ENCODE measurements at regions not wholly inside any gene's neighbourhood (a gene's known extent, or its start where the extent isn't known, plus 50 kb on each side); places are given as distances from the start of the nearest gene placed in this dataset.

DNA sequence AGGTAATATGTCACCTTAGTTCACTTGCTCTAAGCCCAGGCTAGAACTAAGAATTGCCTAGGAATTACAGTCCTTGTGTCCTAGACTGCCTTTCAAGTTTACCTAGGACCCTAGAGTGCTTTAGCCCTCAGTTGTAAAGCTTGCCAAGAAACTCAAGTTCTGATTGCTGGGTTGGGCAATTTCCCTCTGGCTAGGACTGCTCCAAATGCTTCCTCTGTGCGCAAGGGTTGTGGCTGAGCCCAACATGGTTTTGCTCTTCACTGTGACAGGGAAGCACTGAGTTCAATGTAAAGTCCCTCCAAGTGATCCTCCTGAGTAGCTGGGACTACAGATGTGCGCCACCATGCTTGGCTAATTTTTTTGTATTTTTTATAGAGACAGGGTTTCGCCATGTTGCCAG lies 102.3 kb upstream of the NEK7 start:
- no peaks in the 10 kb centered on the region for H3K27me3 ChIP-seq (replicated peaks; ENCODE audit: insufficient read depth, low read depth, low read length, poor library complexity)
- no peaks in the 10 kb centered on the region for H3K4me1 ChIP-seq (ENCODE audit: insufficient read depth, low read length, poor library complexity, severe bottlenecking)
- intact Hi-C loops (cut with micrococcal nuclease; ENCODE audit: unreplicated experiment) = no loop called here
- no peaks in the 10 kb centered on the region for H3K36me3 ChIP-seq (ENCODE audit: insufficient read depth, low read length, poor library complexity, severe bottlenecking)
- no peak overlapping the region for H3K4me3 ChIP-seq (ENCODE audit: low read depth, low read length, poor library complexity, severe bottlenecking)
- no peaks in the 10 kb centered on the region for H3K9me3 ChIP-seq (ENCODE audit: low read depth, low read length, poor library complexity, severe bottlenecking)
- POLR2A ChIA-PET (ENCODE audit: low non-redundant PET) = no interaction called here
- CTCF ChIA-PET = no interaction called here
- no TSS peak for BruUV-seq (replicated peaks)
- TF ChIP-seq CTCF (conservative IDR thresholded peaks at IDR 0.05; ENCODE audit: low read depth, low read length) (no peak), EZH2 (IDR thresholded peaks at IDR 0.05; ENCODE audit: borderline replicate concordance, low read depth, low read length, poor library complexity, severe bottlenecking) (no peak)
- no peak for DNase-seq (ENCODE audit: low spot score)
- H3K27ac ChIP-seq (ENCODE audit: low read depth, low read length, poor library complexity, severe bottlenecking) = no peak overlapping the region

DNA sequence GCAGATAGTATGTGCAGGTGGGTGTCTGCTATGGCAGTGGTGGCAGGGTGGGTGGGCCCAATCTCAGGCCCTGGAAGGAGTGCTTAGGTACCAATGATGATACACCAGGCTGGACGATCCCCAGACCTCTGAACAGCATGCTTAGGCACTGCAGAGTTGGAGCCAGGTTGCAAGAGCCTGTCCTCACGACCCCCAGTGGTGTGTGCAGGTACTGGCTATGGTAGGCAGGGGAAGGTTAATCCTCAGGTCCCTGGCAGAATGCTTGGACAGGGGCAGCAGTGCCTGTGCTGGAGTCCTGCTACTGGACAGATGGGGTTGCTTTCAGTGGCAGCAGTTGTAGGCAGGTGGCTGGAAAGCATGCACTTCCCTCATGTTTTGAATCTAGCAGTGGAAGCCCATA lies 100.5 kb upstream of the NEK7 start:
- Histone ChIP-seq H3K27ac (ENCODE audit: low read depth, low read length, poor library complexity, severe bottlenecking) (no peak overlapping the region), H3K27me3 (replicated peaks; ENCODE audit: insufficient read depth, low read depth, low read length, poor library complexity) (no peaks in the 10 kb centered on the region), H3K4me3 (ENCODE audit: low read depth, low read length, poor library complexity, severe bottlenecking) (no peak overlapping the region), H3K4me1 (ENCODE audit: insufficient read depth, low read length, poor library complexity, severe bottlenecking) (no peaks in the 10 kb centered on the region), H3K9me3 (ENCODE audit: low read depth, low read length, poor library complexity, severe bottlenecking) (no peaks in the 10 kb centered on the region), H3K36me3 (ENCODE audit: insufficient read depth, low read length, poor library complexity, severe bottlenecking) (no peaks in the 10 kb centered on the region)
- TF ChIP-seq EZH2 (IDR thresholded peaks at IDR 0.05; ENCODE audit: borderline replicate concordance, low read depth, low read length, poor library complexity, severe bottlenecking) (no peak), CTCF (conservative IDR thresholded peaks at IDR 0.05; ENCODE audit: low read depth, low read length) (peak; percentile 38; the same call in 1 of the 2 replicates)
- BruUV-seq (replicated peaks) = no TSS peak
- DNase-seq (ENCODE audit: low spot score) = peak; percentile 18
- intact Hi-C loops (cut with micrococcal nuclease; ENCODE audit: unreplicated experiment) = no loop called here
- ChIA-PET POLR2A (ENCODE audit: low non-redundant PET) (no interaction called here), CTCF (no interaction called here)

GRCh38 chr1:198064181-198064580 lies 92.6 kb upstream of the NEK7 start:
- H3K9me3 ChIP-seq (ENCODE audit: low read depth, low read length, poor library complexity, severe bottlenecking) = no peaks in the 10 kb centered on the region
- ChIA-PET CTCF (no interaction called here), POLR2A (ENCODE audit: low non-redundant PET) (no interaction called here)
- H3K27ac ChIP-seq (ENCODE audit: low read depth, low read length, poor library complexity, severe bottlenecking) = no peak overlapping the region
- TF ChIP-seq EZH2 (IDR thresholded peaks at IDR 0.05; ENCODE audit: borderline replicate concordance, low read depth, low read length, poor library complexity, severe bottlenecking) (no peak), CTCF (conservative IDR thresholded peaks at IDR 0.05; ENCODE audit: low read depth, low read length) (no peak)
- intact Hi-C loops (cut with micrococcal nuclease; ENCODE audit: unreplicated experiment) = no loop called here
- no peak for DNase-seq (ENCODE audit: low spot score)
- no peaks in the 10 kb centered on the region for H3K36me3 ChIP-seq (ENCODE audit: insufficient read depth, low read length, poor library complexity, severe bottlenecking)
- no TSS peak for BruUV-seq (replicated peaks)
- H3K4me3 ChIP-seq (ENCODE audit: low read depth, low read length, poor library complexity, severe bottlenecking) = no peak overlapping the region
- H3K4me1 ChIP-seq (ENCODE audit: insufficient read depth, low read length, poor library complexity, severe bottlenecking) = no peaks in the 10 kb centered on the region
- H3K27me3 ChIP-seq (replicated peaks; ENCODE audit: insufficient read depth, low read depth, low read length, poor library complexity) = no peaks in the 10 kb centered on the region
